GM12878 (cell line): ENCODE measurements at regions not wholly inside any gene's neighbourhood (a gene's known extent, or its start where the extent isn't known, plus 50 kb on each side); places are given as distances from the start of the nearest gene placed in this dataset.

Experiments used
- ATAC-seq: fragments of 200-7000 bp; cut with Tn5 transposase; 3 replicates; pipeline ENCODE4 v1.9.1; 2020; ENCODE audit warnings: mild to moderate bottlenecking, moderate library complexity
- BruUV-seq: library from RNA; stranded (reverse); fragments of 400-500 nt; replicated peaks from 2 replicates; lab custom pipeline; 2021; lab: Mats Ljungman, UMichigan
- CTCF ChIA-PET: fragments of 300-600 bp; sonication (Branson Sonifier 250); formaldehyde crosslinking; extraction: SDS; loops from one replicate; lab custom pipeline; 2021; ENCODE audit warnings: inconsistent platforms; lab: Yijun Ruan, JAX
- POLR2A ChIA-PET: fragments of 350-600 bp; formaldehyde crosslinking; extraction: SDS; loops from one replicate; lab custom pipeline; 2021; ENCODE audit warnings: inconsistent platforms; lab: Charles Lee
- RAD21 ChIA-PET: fragments of 300-600 bp; sonication (Branson Sonifier 250); formaldehyde crosslinking; loops from one replicate; lab custom pipeline; 2023; ENCODE audit warnings: antibody characterized with exemption; ENCODE audit not compliant: unreplicated experiment; lab: Charles Lee
- SMC1A ChIA-PET: fragments of 300-600 bp; sonication (Branson Sonifier 250); formaldehyde crosslinking; loops from one replicate; lab custom pipeline; 2023; ENCODE audit not compliant: unreplicated experiment, uncharacterized antibody; lab: Charles Lee
- DNase-seq: peaks from one replicate; pipeline ENCODE4 v3.0.0-alpha.2; 2011; ENCODE audit warnings: low read depth, low spot score
- FAIRE-seq: peaks from 3 replicates; lab custom pipeline; 2011; peaks lifted over from hg19 to GRCh38; lab: Jason Lieb, UNC
- H2AFZ ChIP-seq: 2 replicates; pipeline ENCODE4 v1.6.0; 2011; ENCODE audit warnings: low read depth, low read length, control low read depth; ENCODE audit not compliant: control insufficient read depth
- H3K27ac ChIP-seq: 2 replicates; pipeline ENCODE4 v1.5.1; 2011; ENCODE audit warnings: control low read depth; ENCODE audit not compliant: control insufficient read depth, insufficient read depth
- H3K27me3 ChIP-seq, 2 experiments: replicated peaks in 1 of 2; 2 replicates each; pipeline versions ENCODE4 v1.6.0 to v1.6.1; 2011; ENCODE audit warnings: low read length in 1 of 2; ENCODE audit not compliant: control insufficient read depth in 2 of 2, insufficient read depth in 2 of 2
- H3K36me3 ChIP-seq, 2 experiments: 2 replicates each; pipeline ENCODE4 v1.5.1; 2011; ENCODE audit warnings: low read length in 1 of 2; ENCODE audit not compliant: control insufficient read depth in 2 of 2, insufficient read depth in 2 of 2
- H3K4me1 ChIP-seq: 2 replicates; pipeline ENCODE4 v1.6.1; 2011; ENCODE audit warnings: mild to moderate bottlenecking, low read length, moderate library complexity, mixed read lengths; ENCODE audit not compliant: control insufficient read depth, insufficient read depth
- H3K4me2 ChIP-seq: 2 replicates; pipeline ENCODE4 v1.6.0; 2011; ENCODE audit warnings: control low read depth; ENCODE audit not compliant: control insufficient read depth, insufficient read depth
- H3K4me3 ChIP-seq: fragments of 200-600 bp; sonication (generic); 2 replicates; pipeline ENCODE4 v1.5.1; 2016
- H3K79me2 ChIP-seq: 2 replicates; pipeline ENCODE4 v1.6.0; 2011; ENCODE audit warnings: low read length; ENCODE audit not compliant: control insufficient read depth, insufficient read depth
- H3K9ac ChIP-seq: 2 replicates; pipeline ENCODE4 v1.8.0; 2011; ENCODE audit warnings: low read length, control low read depth, mixed read lengths; ENCODE audit not compliant: control insufficient read depth, insufficient read depth
- H3K9me3 ChIP-seq: replicated peaks from 3 replicates; pipeline ENCODE4 v1.5.1; 2011; ENCODE audit warnings: mild to moderate bottlenecking, low read length; ENCODE audit not compliant: control insufficient read depth, insufficient read depth
- H4K20me1 ChIP-seq: 2 replicates; pipeline ENCODE4 v1.6.0; 2011; ENCODE audit not compliant: control insufficient read depth, insufficient read depth
- E4F1 ChIP-seq: fragments of 450-650 bp; IDR thresholded peaks from 2 replicates; pipeline ENCODE4 v1.6.1; 2018; ENCODE audit warnings: borderline replicate concordance, mild to moderate bottlenecking; ENCODE audit not compliant: partially characterized antibody
- ELK1 ChIP-seq: IDR thresholded peaks from 2 replicates; pipeline ENCODE4 v1.6.1; 2012; ENCODE audit warnings: low read depth, low read length, improper control_type of control experiment
- REST ChIP-seq: IDR thresholded peaks from 2 replicates; pipeline ENCODE4 v1.6.1; 2012; ENCODE audit warnings: mild to moderate bottlenecking, low read depth, low read length
- TCF12 ChIP-seq: IDR thresholded peaks from 2 replicates; pipeline ENCODE4 v1.6.1; 2011; ENCODE audit warnings: low read depth, mild to moderate bottlenecking, low read length
- in situ Hi-C: fragments of 300-500 bp; cut with MboI; formaldehyde crosslinking; loops from 9 replicates; pipeline ENCODE4 v1.14.3; 2018; ENCODE audit warnings: mixed read lengths
- intact Hi-C: fragments of 100-400 bp; cut with micrococcal nuclease; formaldehyde crosslinking; loops from one replicate; pipeline ENCODE4 v1.14.2; 2022; ENCODE audit not compliant: unreplicated experiment

GRCh38 chr5:156149213-156149612, 177.8 kb upstream of the SGCD start:
- in situ Hi-C loops = no loop called here
- ChIA-PET RAD21 (no interaction called here), CTCF (no interaction called here), SMC1A (no interaction called here), POLR2A (no interaction called here)
- no peak overlapping the region for H3K9ac ChIP-seq
- no peak overlapping the region for H2AFZ ChIP-seq
- DNase-seq (no peak), ATAC-seq (no peak), FAIRE-seq (no peak)
- no peaks in the 10 kb centered on the region for H4K20me1 ChIP-seq
- H3K4me1 ChIP-seq = no peaks in the 10 kb centered on the region
- H3K4me2 ChIP-seq = no peak overlapping the region
- no peaks in the 10 kb centered on the region for H3K36me3 ChIP-seq
- no peaks in the 10 kb centered on the region for H3K9me3 ChIP-seq
- H3K79me2 ChIP-seq = no peaks in the 10 kb centered on the region
- H3K4me3 ChIP-seq = no peak overlapping the region
- TF ChIP-seq ELK1 = no peak
- no peak for TF ChIP-seq REST
- TF ChIP-seq E4F1 = no peak
- no peak for TF ChIP-seq TCF12
- no TSS peak for BruUV-seq
- no peaks in the 10 kb centered on the region; a peak in 1 of 4 replicates for H3K27me3 ChIP-seq
- no peak overlapping the region for H3K27ac ChIP-seq
- intact Hi-C loops = no loop called here
